KMS-11 (cell line): ENCODE measurements at regions not wholly inside any gene's neighbourhood (a gene's known extent, or its start where the extent isn't known, plus 50 kb on each side); places are given as distances from the start of the nearest gene placed in this dataset.

Experiments
- H2AFZ ChIP-seq: fragments of 200-600 bp; sonication (generic); 2 replicates; pipeline ENCODE4 v1.6.1; 2016; ENCODE audit warnings: antibody characterized with exemption, mixed run types, low read depth
- H3K27ac ChIP-seq: fragments of 200-600 bp; sonication (generic); 2 replicates; pipeline ENCODE4 v1.6.1; 2016; ENCODE audit warnings: mild to moderate bottlenecking, mixed run types
- H3K27me3 ChIP-seq: fragments of 200-600 bp; sonication (generic); 2 replicates; pipeline ENCODE4 v1.6.1; 2017; ENCODE audit warnings: mild to moderate bottlenecking, low read depth, mixed run types, moderate library complexity; ENCODE audit not compliant: insufficient read depth
- H3K36me3 ChIP-seq: fragments of 200-600 bp; sonication (generic); 2 replicates; pipeline ENCODE4 v1.6.1; 2017; ENCODE audit warnings: mild to moderate bottlenecking, mixed run types; ENCODE audit not compliant: insufficient read depth
- H3K4me1 ChIP-seq: fragments of 200-600 bp; sonication (generic); 2 replicates; pipeline ENCODE4 v1.6.1; 2016; ENCODE audit warnings: mild to moderate bottlenecking, low read depth, mixed run types; ENCODE audit not compliant: poor library complexity, severe bottlenecking
- H3K4me2 ChIP-seq: fragments of 200-600 bp; sonication (generic); 2 replicates; pipeline ENCODE4 v1.7.0; 2016; ENCODE audit warnings: mild to moderate bottlenecking, mixed run types
- H3K4me3 ChIP-seq: fragments of 200-600 bp; sonication (generic); IDR thresholded peaks from 2 replicates; pipeline ENCODE4 v1.6.1; 2017; ENCODE audit warnings: low read depth, low read length, mixed read lengths; ENCODE audit not compliant: insufficient read depth
- H3K79me2 ChIP-seq: fragments of 200-600 bp; sonication (generic); 2 replicates; pipeline ENCODE4 v1.6.1; 2016; ENCODE audit warnings: low read depth, mixed run types; ENCODE audit not compliant: insufficient read depth
- H3K9ac ChIP-seq: fragments of 200-600 bp; sonication (generic); 2 replicates; pipeline ENCODE4 v1.6.1; 2016; ENCODE audit warnings: mild to moderate bottlenecking, mixed run types
- H4K20me1 ChIP-seq: fragments of 200-600 bp; sonication (generic); 2 replicates; pipeline ENCODE4 v1.6.1; 2016; ENCODE audit warnings: mild to moderate bottlenecking, mixed run types; ENCODE audit not compliant: insufficient read depth
- CTCF ChIP-seq: fragments of 200-600 bp; sonication (generic); conservative IDR thresholded peaks from 2 replicates; pipeline ENCODE4 v1.6.1; 2017; ENCODE audit warnings: low read depth, mild to moderate bottlenecking, antibody characterized with exemption, low read length, moderate library complexity, mixed read lengths

- Histone ChIP-seq H3K9ac (no peak overlapping the region), H3K27ac (no peak overlapping the region), H3K27me3 (no peaks in the 10 kb centered on the region), H4K20me1 (no peaks in the 10 kb centered on the region), H2AFZ (no peak overlapping the region), H3K4me2 (no peak overlapping the region), H3K36me3 (no peaks in the 10 kb centered on the region), H3K79me2 (no peaks in the 10 kb centered on the region), H3K4me1 (no peaks in the 10 kb centered on the region), H3K4me3 (no peak overlapping the region)
- TF ChIP-seq CTCF, result no peak
Measured at GRCh38 chr5:39674209-39675082, 249.7 kb upstream of the DAB2 start.

- TF ChIP-seq CTCF, result no peak
- Histone ChIP-seq H2AFZ (no peak overlapping the region), H3K27me3 (no peaks in the 10 kb centered on the region)
Measured at GRCh38 chr5:39671561-39671961, 246.8 kb upstream of the DAB2 start.

GRCh38 chr5:39670955-39671354 is 246.2 kb upstream of the DAB2 start:
- H3K79me2 ChIP-seq, result no peaks in the 10 kb centered on the region
- no peaks in the 10 kb centered on the region for H4K20me1 ChIP-seq
- no peak overlapping the region for H3K4me2 ChIP-seq
- no peaks in the 10 kb centered on the region for H3K36me3 ChIP-seq
- TF ChIP-seq CTCF, result no peak
- H3K27me3 ChIP-seq, result no peaks in the 10 kb centered on the region
- H3K4me3 ChIP-seq, result no peak overlapping the region
- H3K9ac ChIP-seq, result no peak overlapping the region; the same call in 1 of the 2 replicates
- H3K4me1 ChIP-seq, result no peaks in the 10 kb centered on the region
- H3K27ac ChIP-seq, result no peak overlapping the region
- no peak overlapping the region for H2AFZ ChIP-seq

More at GRCh38 chr5:39671561-39671961, 246.8 kb upstream of the DAB2 start:
- Histone ChIP-seq H3K79me2 (no peaks in the 10 kb centered on the region), H3K9ac (no peak overlapping the region; the same call in 1 of the 2 replicates), H3K4me3 (no peak overlapping the region), H4K20me1 (no peaks in the 10 kb centered on the region), H3K4me1 (no peaks in the 10 kb centered on the region), H3K4me2 (no peak overlapping the region), H3K27ac (no peak overlapping the region), H3K36me3 (no peaks in the 10 kb centered on the region)

GRCh38 chr5:39670391-39670790 is 245.6 kb upstream of the DAB2 start:
- H4K20me1 ChIP-seq, result no peaks in the 10 kb centered on the region
- no peak for TF ChIP-seq CTCF
- no peaks in the 10 kb centered on the region for H3K36me3 ChIP-seq
- H3K4me3 ChIP-seq, result no peak overlapping the region
- H3K27ac ChIP-seq, result no peak overlapping the region
- H3K9ac ChIP-seq, result no peak overlapping the region
- no peaks in the 10 kb centered on the region for H3K27me3 ChIP-seq
- no peak overlapping the region for H2AFZ ChIP-seq
- H3K4me1 ChIP-seq, result no peaks in the 10 kb centered on the region
- H3K79me2 ChIP-seq, result no peaks in the 10 kb centered on the region
- H3K4me2 ChIP-seq, result no peak overlapping the region
